WTC11 (cell line): ENCODE measurements at regions not wholly inside any gene's neighbourhood (a gene's known extent, or its start where the extent isn't known, plus 50 kb on each side); places are given as distances from the start of the nearest gene placed in this dataset.

Experiments used
- ATAC-seq: fragments of 200-7000 bp; cut with Tn5 transposase; 2 replicates; pipeline ENCODE4 v1.10.0; 2021; ENCODE audit warnings: mild to moderate bottlenecking, moderate library complexity
- CTCF ChIA-PET: fragments of 300-600 bp; sonication (Branson Sonifier 250); formaldehyde crosslinking; loops from one replicate; lab custom pipeline; 2021; ENCODE audit warnings: antibody characterized with exemption; lab: Charles Lee
- POLR2A ChIA-PET: fragments of 350-600 bp; sonication (Branson Sonifier 250); formaldehyde crosslinking; loops from one replicate; lab custom pipeline; 2021; ENCODE audit warnings: antibody characterized with exemption; lab: Charles Lee
- DNase-seq: peaks from one replicate; pipeline ENCODE4 v3.0.0; 2021; ENCODE audit warnings: low spot score
- H3K27ac Mint-ChIP-seq: 2 replicates; pipeline ENCODE4 v1.8.0; 2021; ENCODE audit warnings: mixed read lengths
- H3K27me3 Mint-ChIP-seq: 2 replicates; pipeline ENCODE4 v1.8.0; 2021; ENCODE audit warnings: low read depth, mild to moderate bottlenecking, moderate library complexity, mixed read lengths
- H3K36me3 Mint-ChIP-seq: 2 replicates; pipeline ENCODE4 v1.8.0; 2021; ENCODE audit warnings: mixed read lengths
- H3K4me1 Mint-ChIP-seq: 2 replicates; pipeline ENCODE4 v1.8.0; 2022; ENCODE audit warnings: mixed read lengths
- H3K4me3 Mint-ChIP-seq: 2 replicates; pipeline ENCODE4 v1.8.0; 2021; ENCODE audit warnings: mild to moderate bottlenecking, moderate library complexity, mixed read lengths
- H3K9me3 Mint-ChIP-seq: 2 replicates; pipeline ENCODE4 v1.8.0; 2021; ENCODE audit warnings: mixed read lengths
- AR ChIP-seq: fragments of 250-450 bp; sonication (Bioruptor Pico); IDR thresholded peaks from 2 replicates; pipeline ENCODE4 v1.9.0; 2021; ENCODE audit warnings: mild to moderate bottlenecking
- E2F4 ChIP-seq: sonication (generic); formaldehyde crosslinking; IDR thresholded peaks from 2 replicates; pipeline ENCODE4 v1.8.1; 2022; ENCODE audit warnings: low read depth, mild to moderate bottlenecking, moderate library complexity, missing genetic modification reagents, borderline replicate concordance
- ELF4 ChIP-seq: sonication (generic); formaldehyde crosslinking; IDR thresholded peaks from 2 replicates; pipeline ENCODE4 v1.8.1; 2022; ENCODE audit warnings: low read depth, mild to moderate bottlenecking, moderate library complexity, missing genetic modification reagents
- EMX1 ChIP-seq: fragments of 250-450 bp; sonication (Bioruptor Pico); IDR thresholded peaks from 2 replicates; pipeline ENCODE4 v1.8.0; 2021; ENCODE audit warnings: mild to moderate bottlenecking
- ETV6 ChIP-seq: sonication (generic); formaldehyde crosslinking; IDR thresholded peaks from 2 replicates; pipeline ENCODE4 v1.8.1; 2022; ENCODE audit warnings: mild to moderate bottlenecking, missing genetic modification reagents
- FOXP4 ChIP-seq: sonication (generic); formaldehyde crosslinking; IDR thresholded peaks from 2 replicates; pipeline ENCODE4 v1.8.0; 2022; ENCODE audit warnings: mild to moderate bottlenecking, missing genetic modification reagents
- GRHL2 ChIP-seq: fragments of 250-450 bp; sonication (Bioruptor Pico); IDR thresholded peaks from 2 replicates; pipeline ENCODE4 v1.8.0; 2022; ENCODE audit warnings: mild to moderate bottlenecking, moderate library complexity; ENCODE audit not compliant: insufficient replicate concordance, severe bottlenecking
- IRF2 ChIP-seq: sonication (generic); formaldehyde crosslinking; IDR thresholded peaks from 2 replicates; pipeline ENCODE4 v1.8.0; 2022; ENCODE audit warnings: low read depth, missing genetic modification reagents, borderline replicate concordance
- NFATC4 ChIP-seq: fragments of 250-450 bp; sonication (Bioruptor Pico); IDR thresholded peaks from 2 replicates; pipeline ENCODE4 v1.9.0; 2021; ENCODE audit warnings: mild to moderate bottlenecking
- NR1H2 ChIP-seq: sonication (generic); formaldehyde crosslinking; IDR thresholded peaks from 2 replicates; pipeline ENCODE4 v1.9.0; 2021; ENCODE audit warnings: mild to moderate bottlenecking, moderate library complexity, missing genetic modification reagents
- NR3C1 ChIP-seq: sonication (generic); formaldehyde crosslinking; conservative IDR thresholded peaks from 2 replicates; pipeline ENCODE4 v1.8.1; 2023; ENCODE audit warnings: low read depth, mild to moderate bottlenecking, missing genetic modification reagents
- OVOL2 ChIP-seq: fragments of 250-450 bp; sonication (Bioruptor Pico); IDR thresholded peaks from 2 replicates; pipeline ENCODE4 v1.9.0; 2021; ENCODE audit warnings: mild to moderate bottlenecking, borderline replicate concordance
- PREB ChIP-seq: sonication (generic); formaldehyde crosslinking; IDR thresholded peaks from 2 replicates; pipeline ENCODE4 v1.8.1; 2022; ENCODE audit warnings: mild to moderate bottlenecking, missing genetic modification reagents, moderate library complexity, borderline replicate concordance
- RORB ChIP-seq: fragments of 250-450 bp; sonication (Bioruptor Pico); IDR thresholded peaks from 2 replicates; pipeline ENCODE4 v1.9.0; 2021; ENCODE audit warnings: mild to moderate bottlenecking
- SMAD3 ChIP-seq: sonication (generic); formaldehyde crosslinking; IDR thresholded peaks from 2 replicates; pipeline ENCODE4 v1.8.0; 2022; ENCODE audit warnings: missing genetic modification reagents, mild to moderate bottlenecking, borderline replicate concordance
- SOX15 ChIP-seq: fragments of 250-450 bp; sonication (Bioruptor Pico); IDR thresholded peaks from 2 replicates; pipeline ENCODE4 v1.9.0; 2021; ENCODE audit warnings: mild to moderate bottlenecking
- USF2 ChIP-seq: sonication (generic); formaldehyde crosslinking; IDR thresholded peaks from 2 replicates; pipeline ENCODE4 v1.8.1; 2023; ENCODE audit warnings: mild to moderate bottlenecking, missing genetic modification reagents, moderate library complexity
- ZNF121 ChIP-seq: sonication (generic); formaldehyde crosslinking; IDR thresholded peaks from 2 replicates; pipeline ENCODE4 v1.8.0; 2023; ENCODE audit warnings: missing genetic modification reagents
- ZNF232 ChIP-seq: sonication (generic); formaldehyde crosslinking; IDR thresholded peaks from 2 replicates; pipeline ENCODE4 v1.8.0; 2022; ENCODE audit warnings: mild to moderate bottlenecking, missing genetic modification reagents
- ZNF423 ChIP-seq: fragments of 250-450 bp; sonication (Bioruptor Pico); IDR thresholded peaks from 2 replicates; pipeline ENCODE4 v2.1.2; 2022; ENCODE audit warnings: mild to moderate bottlenecking, moderate library complexity
- ZNF425 ChIP-seq: fragments of 250-450 bp; sonication (Bioruptor Pico); conservative IDR thresholded peaks from 2 replicates; pipeline ENCODE4 v1.9.0; 2021; ENCODE audit warnings: mild to moderate bottlenecking
- TF ChIP-seq, protein P1 (sequence below): fragments of 250-450 bp; sonication (Bioruptor Pico); IDR thresholded peaks from 2 replicates; pipeline ENCODE4 v2.1.2; 2022; ENCODE audit warnings: mild to moderate bottlenecking, moderate library complexity

- Mint-ChIP-seq H3K4me1 (peaks cover 50% of the 10 kb centered on the region), H3K36me3 (peaks cover 4% of the 10 kb centered on the region; the same call in 1 of the 2 replicates), H3K4me3 (peak overlapping the region; percentile 21), H3K27me3 (no peaks in the 10 kb centered on the region; the same call in 1 of the 2 replicates), H3K27ac (peak overlapping the region; percentile 65), H3K9me3 (peaks cover 20% of the 10 kb centered on the region)
- ChIA-PET CTCF (interaction anchor here (1.0 kb wide), 1 partner anchor 48 kb away, joined by 3 read pairs; no protein-coding TSS in a partner anchor), POLR2A (no interaction called here)
- ATAC-seq: peak; percentile 32
- TF ChIP-seq NR1H2 (CRISPR knock-in tag) (no peak), ZNF121 (CRISPR knock-in tag) (no peak), ZNF423 (CRISPR knock-in tag) (no peak), OVOL2 (CRISPR knock-in tag) (no peak), ETV6 (CRISPR knock-in tag) (no peak), SOX15 (CRISPR knock-in tag) (no peak), IRF2 (no peak), USF2 (CRISPR knock-in tag) (no peak), ELF4 (CRISPR knock-in tag) (no peak), ZNF232 (no peak), SMAD3 (no peak), GRHL2 (no peak), PREB (no peak), ZNF425 (CRISPR knock-in tag) (no peak), E2F4 (no peak)
- DNase-seq: no peak
Observed at GRCh38 chr18:14026199-14026598, 106.0 kb downstream of the ZNF519 start.

- peak; percentile 89 for ATAC-seq
- Mint-ChIP-seq H3K4me3 (peak overlapping the region; percentile 21), H3K4me1 (peaks cover 50% of the 10 kb centered on the region), H3K9me3 (peaks cover 13% of the 10 kb centered on the region), H3K36me3 (peaks cover 4% of the 10 kb centered on the region; the same call in 1 of the 2 replicates), H3K27ac (peak overlapping the region; percentile 65), H3K27me3 (no peaks in the 10 kb centered on the region; the same call in 1 of the 2 replicates)
- DNase-seq: peak; percentile 39
- CTCF ChIA-PET: no interaction called here
- POLR2A ChIA-PET: no interaction called here
- TF ChIP-seq, protein P1, sequence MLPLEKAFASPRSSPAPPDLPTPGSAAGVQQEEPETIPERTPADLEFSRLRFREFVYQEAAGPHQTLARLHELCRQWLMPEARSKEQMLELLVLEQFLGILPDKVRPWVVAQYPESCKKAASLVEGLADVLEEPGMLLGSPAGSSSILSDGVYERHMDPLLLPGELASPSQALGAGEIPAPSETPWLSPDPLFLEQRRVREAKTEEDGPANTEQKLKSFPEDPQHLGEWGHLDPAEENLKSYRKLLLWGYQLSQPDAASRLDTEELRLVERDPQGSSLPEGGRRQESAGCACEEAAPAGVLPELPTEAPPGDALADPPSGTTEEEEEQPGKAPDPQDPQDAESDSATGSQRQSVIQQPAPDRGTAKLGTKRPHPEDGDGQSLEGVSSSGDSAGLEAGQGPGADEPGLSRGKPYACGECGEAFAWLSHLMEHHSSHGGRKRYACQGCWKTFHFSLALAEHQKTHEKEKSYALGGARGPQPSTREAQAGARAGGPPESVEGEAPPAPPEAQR (CRISPR knock-in tag): 0 out of 2 replicates have a peak, but pooled peaks have one; percentile 48
- TF ChIP-seq USF2 (CRISPR knock-in tag) (no peak), RORB (CRISPR knock-in tag) (no peak), FOXP4 (CRISPR knock-in tag) (peak; percentile 9; the same call in 1 of the 2 replicates), EMX1 (CRISPR knock-in tag) (no peak), AR (0 out of 2 replicates have a peak, but pooled peaks have one; percentile 40), NR3C1 (CRISPR knock-in tag) (no peak), NFATC4 (no peak)
Observed at GRCh38 chr18:14025306-14025940, 106.8 kb downstream of the ZNF519 start.
